Esophagus squamous epithelium (tissue), 5 donors: ENCODE measurements at regions not wholly inside any gene's neighbourhood (a gene's known extent, or its start where the extent isn't known, plus 50 kb on each side); places are given as distances from the start of the nearest gene placed in this dataset.
"Not testable (repeated sequence)": the region's sequence is repeated elsewhere in the genome, so short reads cannot be mapped to it uniquely, and the experiment has no call there.

ENCODE experiments used
- DNase-seq: peaks from one replicate; lab custom pipeline; 2025; lab: John Stamatoyannopoulos, UW
- H3K27ac ChIP-seq, 4 donors: fragments of 200-600 bp; sonication (generic); one replicate each; pipeline ENCODE4 v1.5.1; 2016 to 2019; ENCODE audit warnings: mild to moderate bottlenecking in 1 of 4
- H3K27me3 ChIP-seq, 4 donors: fragments of 200-600 bp; sonication (generic); 1 replicate in 3 of 4; 2 replicates in 1 of 4; pipeline versions ENCODE4 v1.5.1 to v1.6.0; 2017 to 2021; ENCODE audit warnings: antibody characterized with exemption in 1 of 4
- H3K36me3 ChIP-seq, 3 donors: fragments of 200-600 bp; sonication (generic); one replicate each; pipeline ENCODE4 v1.5.1; 2016 to 2019
- H3K4me1 ChIP-seq, 3 donors: fragments of 200-600 bp; sonication (generic); one replicate each; pipeline ENCODE4 v1.5.1; 2017 to 2019
- H3K4me3 ChIP-seq, 4 donors: fragments of 200-600 bp; sonication (generic); 1 replicate in 3 of 4; 2 replicates in 1 of 4; pipeline ENCODE4 v1.5.1; 2016 to 2019; ENCODE audit warnings: mild to moderate bottlenecking in 2 of 4, moderate library complexity in 1 of 4
- H3K9me3 ChIP-seq, 3 donors: fragments of 200-600 bp; sonication (generic); one replicate each; pipeline ENCODE4 v1.5.1; 2016 to 2019
- CTCF ChIP-seq, 6 experiments: fragments of 450-650 bp in 4 of 6; fragments of 200-600 bp in 2 of 6; sonication (generic) in 2 of 6; IDR thresholded peaks; one replicate each; pipeline ENCODE4 v1.5.1; 2016 to 2019; ENCODE audit warnings: antibody characterized with exemption in 6 of 6, mild to moderate bottlenecking in 4 of 6, moderate library complexity in 4 of 6
- POLR2A ChIP-seq, 4 donors: fragments of 450-650 bp; IDR thresholded peaks; one replicate each; pipeline ENCODE4 v1.6.1; 2017; ENCODE audit warnings: antibody characterized with exemption in 4 of 4, mild to moderate bottlenecking in 4 of 4, moderate library complexity in 3 of 4
- WGBS, 2 donors: methylation state at CpG; one replicate each; pipeline ENCODE4 v1.1.5; 2018; 5-methylcytosine and 5-hydroxymethylcytosine counted together
- intact Hi-C: fragments of 100-400 bp; cut with DNase I; formaldehyde crosslinking; loops from one replicate; pipeline ENCODE4 v1.15.0; 2022
- donor health status: DM: yes; HTN: yes; CAD: no.

- WGBS, 2 donors, result 0% methylated on average over 1 of the region's 1 CpG; no CpG with 5 or more reads in 1 of the 2 donors
- intact Hi-C loops, result no loop called here
- no peak for TF ChIP-seq CTCF (IDR thresholded peaks at IDR 0.05)
- no peak for TF ChIP-seq POLR2A (IDR thresholded peaks at IDR 0.05)
- no peak overlapping the region for H3K4me3 ChIP-seq
- H3K9me3 ChIP-seq, result peaks cover 0 to 6% (median 0%) of the 10 kb centered on the region in 3 donors
- no peak for DNase-seq
- H3K27ac ChIP-seq, result no peak overlapping the region
- no peaks in the 10 kb centered on the region for H3K4me1 ChIP-seq
- H3K36me3 ChIP-seq, result no peaks in the 10 kb centered on the region
- H3K27me3 ChIP-seq, result no peaks in the 10 kb centered on the region
Observed at GRCh38 chr12:114152066-114152465, 185.9 kb upstream of the RBM19 start.

GRCh38 chr12:114150584-114150983 lies 184.5 kb upstream of the RBM19 start:
- intact Hi-C loops, result not testable (repeated sequence)

GRCh38 chr12:114141921-114142564 lies 175.9 kb upstream of the RBM19 start:
- Histone ChIP-seq H3K27me3 (no peaks in the 10 kb centered on the region), H3K9me3 (no peaks in the 10 kb centered on the region), H3K27ac (no peak overlapping the region), H3K36me3 (no peaks in the 10 kb centered on the region), H3K4me3 (no peak overlapping the region), H3K4me1 (no peaks in the 10 kb centered on the region)
- TF ChIP-seq CTCF (IDR thresholded peaks at IDR 0.05) (no peak), POLR2A (IDR thresholded peaks at IDR 0.05) (no peak)
- WGBS, 2 donors, result 39 to 60% methylated on average over 1 to 4 of the region's 4 CpGs
- intact Hi-C loops, result no loop called here
- no peak for DNase-seq

More at GRCh38 chr12:114150584-114150983, 184.5 kb upstream of the RBM19 start:
- H3K4me1 ChIP-seq, H3K27ac ChIP-seq, H3K27me3 ChIP-seq, H3K9me3 ChIP-seq, DNase-seq, H3K4me3 ChIP-seq, H3K36me3 ChIP-seq: not testable (repeated sequence)

GRCh38 chr12:114140576-114140975 lies 174.5 kb upstream of the RBM19 start:
- intact Hi-C loops, result no loop called here
- Histone ChIP-seq H3K36me3 (no peaks in the 10 kb centered on the region), H3K4me3 (no peak overlapping the region), H3K27ac (no peak overlapping the region), H3K27me3 (no peaks in the 10 kb centered on the region), H3K4me1 (no peaks in the 10 kb centered on the region), H3K9me3 (no peaks in the 10 kb centered on the region)
- no peak for DNase-seq
- TF ChIP-seq CTCF (IDR thresholded peaks at IDR 0.05) (no peak), POLR2A (IDR thresholded peaks at IDR 0.05) (no peak)

GRCh38 chr12:114136631-114137030 lies 170.5 kb upstream of the RBM19 start:
- Histone ChIP-seq H3K4me1 (no peaks in the 10 kb centered on the region), H3K27ac (no peak overlapping the region), H3K4me3 (no peak overlapping the region), H3K36me3 (no peaks in the 10 kb centered on the region), H3K9me3 (no peaks in the 10 kb centered on the region), H3K27me3 (no peaks in the 10 kb centered on the region)
- TF ChIP-seq POLR2A (IDR thresholded peaks at IDR 0.05), result no peak
- no peak for TF ChIP-seq CTCF (IDR thresholded peaks at IDR 0.05)
- DNase-seq, result no peak
- intact Hi-C loops, result no loop called here
- WGBS, 2 donors, result 53 to 60% methylated on average over 3 of the region's 3 CpGs

- 70 to 71% methylated on average over 3 of the region's 3 CpGs for WGBS, 2 donors
- Histone ChIP-seq H3K4me1 (no peaks in the 10 kb centered on the region), H3K4me3 (no peak overlapping the region), H3K27me3 (no peaks in the 10 kb centered on the region), H3K36me3 (no peaks in the 10 kb centered on the region), H3K27ac (no peak overlapping the region), H3K9me3 (no peaks in the 10 kb centered on the region)
- no peak for DNase-seq
- intact Hi-C loops, result no loop called here
- TF ChIP-seq POLR2A (IDR thresholded peaks at IDR 0.05) (no peak), CTCF (IDR thresholded peaks at IDR 0.05) (no peak)
Observed at GRCh38 chr12:114134922-114135321, 168.8 kb upstream of the RBM19 start.
